Caki2 (cell line): ENCODE measurements at regions not wholly inside any gene's neighbourhood (a gene's known extent, or its start where the extent isn't known, plus 50 kb on each side); places are given as distances from the start of the nearest gene placed in this dataset.

Source experiments
- DNase-seq: peaks from one replicate; pipeline ENCODE4 v3.0.0-alpha.2; 2015; ENCODE audit warnings: low read depth
- in situ Hi-C: cut with HindIII; loops from 2 replicates; pipeline ENCODE4 v1.10.0; 2016; ENCODE audit warnings: low sequenced_read_pairs, low pct_unique_long_range_greater_than_20kb, mixed read lengths

- in situ Hi-C loops, result no loop called here
- DNase-seq, result no peak
These were observed 116.7 kb upstream of the NCAM1 start for GRCh38 chr11:112844517-112844916.

DNA sequence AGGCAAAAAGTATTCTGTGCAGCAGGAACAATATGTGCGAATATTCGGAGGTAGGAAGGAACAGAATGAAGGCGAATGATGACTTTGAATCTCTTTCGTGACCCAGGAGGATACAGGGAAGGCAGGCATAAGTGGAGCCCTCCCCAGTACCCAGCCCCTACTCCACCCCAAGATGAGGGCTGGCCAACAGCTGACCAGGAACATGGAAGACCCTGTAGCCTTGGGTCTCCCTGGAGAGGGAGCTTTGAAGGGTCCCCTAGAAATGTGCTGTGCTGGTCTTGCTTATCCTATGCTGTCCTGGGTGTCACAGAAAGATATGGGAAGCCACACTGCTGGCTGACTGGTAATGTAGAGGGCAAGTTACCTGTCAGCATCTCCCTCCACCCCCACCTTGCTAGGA is 113.7 kb upstream of the NCAM1 start:
- DNase-seq, result no peak
- in situ Hi-C loops, result no loop called here

GRCh38 chr11:112852143-112852866 is 108.9 kb upstream of the NCAM1 start:
- peak; percentile 88 for DNase-seq
- in situ Hi-C loops, result no loop called here

DNA sequence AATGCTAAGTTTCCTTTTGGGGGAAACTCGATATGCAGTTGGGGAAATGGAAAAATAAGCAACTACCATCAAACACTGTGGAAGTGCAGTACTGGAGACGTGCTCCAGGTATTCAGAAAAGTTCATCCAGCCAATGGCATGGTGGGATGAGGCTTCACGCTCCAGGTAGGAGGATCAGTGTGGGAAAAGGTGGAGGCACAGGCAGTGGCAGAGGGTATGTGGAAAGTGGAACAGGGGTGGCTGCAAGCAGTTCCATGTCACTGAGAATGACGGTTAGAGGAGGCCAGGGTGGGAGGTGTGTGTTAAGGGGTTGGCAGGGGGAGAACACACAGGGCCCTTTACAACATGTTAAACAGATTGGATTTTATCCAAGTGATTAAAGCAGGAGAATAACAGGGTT is 105.1 kb upstream of the NCAM1 start:
- no peak for DNase-seq
- in situ Hi-C loops, result no loop called here

- no peak for DNase-seq
- in situ Hi-C loops, result no loop called here
These were observed 104.6 kb upstream of the NCAM1 start for GRCh38 chr11:112856591-112856990.

DNA sequence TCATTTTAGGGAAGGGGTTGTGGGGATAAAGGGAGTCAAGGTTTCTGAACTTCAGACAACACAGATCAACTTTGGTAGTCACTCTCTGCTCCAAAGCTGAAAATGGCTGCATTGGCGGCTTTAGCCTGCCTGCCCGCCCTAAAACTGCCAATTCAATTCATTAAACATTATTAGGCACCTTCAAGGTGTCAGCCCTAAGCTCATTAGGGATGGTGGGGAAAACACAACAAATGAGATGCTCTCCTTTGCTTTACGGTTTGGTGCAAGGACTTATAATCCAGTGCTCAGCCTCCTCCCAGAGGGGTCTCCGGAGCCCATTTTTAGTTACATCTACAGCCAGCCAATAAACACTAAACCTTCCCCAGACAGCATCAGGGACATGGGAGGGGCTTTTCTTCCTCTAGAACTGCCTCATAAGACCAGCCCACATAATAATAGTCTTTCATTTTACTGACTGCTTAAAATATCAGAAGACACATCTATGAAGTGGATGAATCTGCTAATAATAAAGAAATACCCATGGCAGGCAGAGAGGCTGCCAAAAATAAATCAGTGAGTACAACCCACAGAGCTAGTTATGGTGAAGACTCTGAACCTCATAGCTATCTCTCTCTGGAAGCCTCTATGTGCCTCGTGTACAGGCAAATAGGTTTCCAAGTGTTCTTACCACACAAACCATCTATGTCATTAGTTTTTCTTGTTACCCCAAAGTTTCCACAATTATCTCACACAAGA is 102.8 kb upstream of the NCAM1 start:
- in situ Hi-C loops, result no loop called here
- DNase-seq, result no peak

DNA sequence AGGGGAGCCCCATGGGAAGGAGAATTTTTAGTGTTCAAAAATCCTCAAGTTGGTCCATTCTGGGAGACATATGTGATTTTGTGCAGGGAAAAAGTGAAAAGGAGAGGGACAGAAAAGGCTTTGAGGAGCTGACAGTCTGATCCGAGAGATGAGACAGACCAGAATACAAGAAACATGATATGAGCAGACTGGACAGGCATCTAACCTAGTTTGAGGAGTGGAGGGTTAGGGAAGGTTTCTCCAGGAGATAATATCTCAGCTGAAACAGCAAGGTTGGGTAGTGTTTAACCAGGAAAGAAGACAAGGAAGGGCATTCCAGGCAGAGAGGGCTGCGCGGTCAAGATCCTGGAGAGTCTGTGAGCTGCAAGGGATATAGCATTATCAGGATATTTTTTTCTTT is 101.4 kb upstream of the NCAM1 start:
- DNase-seq, result no peak
- in situ Hi-C loops, result no loop called here

- in situ Hi-C loops, result no loop called here
- no peak for DNase-seq
These were observed 99.9 kb upstream of the NCAM1 start for GRCh38 chr11:112861356-112861755.

DNA sequence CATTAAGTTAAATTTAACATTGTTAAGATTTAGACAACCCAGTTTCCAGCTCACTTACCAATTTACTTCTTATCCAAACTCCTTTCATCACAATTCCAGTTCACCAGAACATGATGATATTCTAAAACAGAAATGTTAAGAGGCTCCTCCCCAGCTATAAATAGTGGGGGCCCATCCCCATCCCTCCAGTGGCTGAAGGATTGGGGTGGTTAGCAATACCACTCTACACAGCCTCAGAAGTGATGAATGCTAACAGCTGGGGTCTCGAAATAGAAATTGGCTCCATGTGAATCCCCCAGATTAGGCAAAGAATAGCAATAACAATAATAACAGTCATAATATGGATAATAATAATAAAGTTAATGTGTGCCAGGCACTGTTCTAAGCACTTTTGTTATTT is 97.9 kb upstream of the NCAM1 start:
- in situ Hi-C loops, result no loop called here
- no peak for DNase-seq

- no peak for DNase-seq
- in situ Hi-C loops, result no loop called here
These were observed 96.5 kb upstream of the NCAM1 start for GRCh38 chr11:112864672-112865071.

DNA sequence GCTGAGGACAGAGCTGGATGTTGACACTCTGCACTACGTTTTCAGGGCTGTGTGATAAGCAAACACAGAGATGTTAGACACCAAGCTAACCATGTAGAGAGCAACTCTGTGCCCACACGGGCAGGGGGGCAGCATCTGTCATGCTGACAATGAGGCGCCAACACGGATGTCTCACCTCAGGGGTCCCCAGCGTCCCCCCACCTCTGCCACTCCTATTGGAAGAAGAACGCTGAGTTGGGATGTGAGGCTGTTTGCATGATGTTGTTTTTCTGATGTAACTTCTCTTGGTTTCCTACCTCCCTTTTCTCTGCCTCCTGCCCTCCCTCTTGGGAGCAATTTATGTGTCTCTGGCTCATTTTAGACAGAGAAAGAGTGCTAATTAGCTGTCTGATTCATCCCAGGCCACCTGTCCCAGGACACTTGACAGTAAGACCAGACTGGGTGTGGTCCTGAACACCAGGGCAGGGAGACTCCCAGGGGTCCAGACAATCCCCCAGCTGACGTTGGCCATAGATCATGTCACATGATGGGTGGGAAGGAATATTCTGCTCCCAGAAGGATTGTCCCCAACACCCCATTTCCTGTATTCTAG is 89.2 kb upstream of the NCAM1 start:
- no peak for DNase-seq
- in situ Hi-C loops, result no loop called here

- DNase-seq, result no peak
- in situ Hi-C loops, result no loop called here
These were observed 86.2 kb upstream of the NCAM1 start for GRCh38 chr11:112874980-112875379.

DNA sequence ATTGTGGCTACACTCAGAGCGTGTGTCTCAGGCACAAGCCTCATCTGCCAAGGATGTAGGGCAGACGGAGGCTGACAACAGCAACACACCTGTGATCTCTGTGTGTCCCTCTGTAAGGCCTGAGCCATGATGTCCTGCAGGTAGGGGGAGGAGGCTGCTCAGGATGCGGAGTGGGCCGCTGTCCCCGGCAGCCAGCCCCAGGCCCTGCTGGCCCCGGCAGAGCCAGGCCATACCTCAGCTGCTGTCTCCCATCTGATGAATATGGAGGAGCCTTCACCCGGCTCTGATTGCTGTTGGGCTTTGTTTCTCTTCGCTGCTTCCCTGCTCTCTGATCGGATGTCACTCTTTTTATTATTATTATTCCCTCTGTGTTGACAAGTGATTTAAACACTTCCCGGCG is 83.6 kb upstream of the NCAM1 start:
- in situ Hi-C loops, result no loop called here
- DNase-seq, result no peak

- in situ Hi-C loops, result no loop called here
These were observed 83.1 kb upstream of the NCAM1 start for GRCh38 chr11:112878033-112878601.

GRCh38 chr11:112880495-112880894 is 80.7 kb upstream of the NCAM1 start:
- in situ Hi-C loops, result no loop called here
- DNase-seq, result no peak

More at GRCh38 chr11:112878033-112878601, 83.1 kb upstream of the NCAM1 start:
- no peak for DNase-seq

- no peak for DNase-seq
- in situ Hi-C loops, result no loop called here
These were observed 79.8 kb upstream of the NCAM1 start for GRCh38 chr11:112881461-112881860.

DNA sequence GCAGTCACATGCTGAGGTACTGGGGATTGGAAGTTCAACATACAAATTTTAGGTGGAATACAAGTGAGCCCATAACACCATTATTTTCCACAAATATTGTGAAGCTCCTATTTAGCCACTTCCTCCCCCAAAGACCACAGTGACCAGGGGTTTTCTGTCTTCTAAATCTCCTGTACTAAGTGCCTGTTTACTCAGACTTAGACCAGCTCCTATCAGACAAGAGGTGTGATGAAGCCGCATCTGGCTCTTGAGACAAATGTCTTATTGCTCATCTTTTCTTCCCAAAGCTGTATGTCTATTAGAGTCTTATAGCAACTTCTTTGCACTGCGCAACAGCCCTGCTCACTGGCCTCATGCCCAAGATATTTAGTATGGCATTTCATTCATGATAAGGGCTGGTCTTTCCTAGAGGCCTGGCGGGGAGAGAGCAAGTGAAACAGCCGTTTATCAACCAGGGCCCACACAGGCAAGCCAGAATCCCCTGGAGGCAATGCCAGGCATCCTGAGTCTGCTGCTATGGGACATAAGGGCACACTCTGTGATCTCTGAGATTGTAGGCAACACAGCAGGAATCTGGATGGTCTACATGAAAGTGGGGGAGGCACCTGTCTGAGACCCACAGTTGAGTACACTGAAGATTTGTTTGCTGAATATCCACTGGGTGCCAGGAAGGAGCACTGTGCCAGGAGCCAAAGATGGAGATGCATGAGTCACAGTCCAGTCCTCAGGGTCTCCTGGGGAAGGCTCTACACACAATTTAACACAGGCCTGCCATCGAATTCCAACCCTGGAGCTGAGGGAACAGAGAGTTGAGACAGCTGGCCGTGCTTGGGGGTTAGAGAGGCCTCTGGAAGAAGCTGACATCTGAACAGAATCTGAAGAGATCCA is 78.5 kb upstream of the NCAM1 start:
- in situ Hi-C loops, result no loop called here
- no peak for DNase-seq

DNA sequence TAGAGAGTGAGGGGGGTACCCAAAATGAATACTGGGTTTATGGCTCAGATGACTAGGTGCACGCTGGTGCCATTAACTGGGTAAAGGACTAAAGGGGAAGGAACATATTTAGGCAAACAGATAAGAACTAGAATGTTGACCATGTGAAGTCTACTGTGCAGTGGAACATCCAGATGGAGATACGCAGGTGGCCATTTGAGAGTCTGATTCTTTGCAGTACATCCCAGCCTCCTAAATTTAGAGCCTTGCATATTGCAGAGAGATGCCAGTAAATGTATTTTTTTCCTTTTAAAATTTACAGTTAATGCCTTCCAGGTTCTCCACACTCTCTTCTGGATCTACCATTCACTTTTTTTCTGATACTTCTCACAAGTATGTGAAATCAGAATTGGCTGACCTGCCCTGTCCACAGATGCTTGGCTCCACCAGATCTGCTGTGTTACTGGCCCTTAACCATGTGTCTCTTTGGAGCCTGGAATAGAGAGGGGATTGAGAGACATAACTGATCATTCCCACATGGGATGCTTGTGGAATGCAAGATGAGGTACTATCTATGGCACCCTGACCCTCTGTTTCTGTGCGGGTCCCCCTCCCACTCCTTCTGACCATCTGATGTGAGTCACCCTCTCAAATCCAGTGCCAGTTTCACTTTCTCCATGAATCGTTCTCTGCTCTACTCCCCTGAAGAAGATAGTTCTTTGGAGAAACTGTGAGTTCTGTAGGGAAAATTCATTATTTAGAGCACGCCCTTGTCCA is 77.0 kb upstream of the NCAM1 start:
- no peak for DNase-seq
- in situ Hi-C loops, result no loop called here
